ENCODE measurements at regions not wholly inside any gene's neighbourhood (a gene's known extent, or its start where the extent isn't known, plus 50 kb on each side); places are given as distances from the start of the nearest gene placed in this dataset.
A peak's percentile ranks its signal among the peaks of the same experiment; 100 is the strongest.
"Not testable (repeated sequence)": the region's sequence is repeated elsewhere in the genome, so short reads cannot be mapped to it uniquely, and the experiment has no call there.

DNA sequence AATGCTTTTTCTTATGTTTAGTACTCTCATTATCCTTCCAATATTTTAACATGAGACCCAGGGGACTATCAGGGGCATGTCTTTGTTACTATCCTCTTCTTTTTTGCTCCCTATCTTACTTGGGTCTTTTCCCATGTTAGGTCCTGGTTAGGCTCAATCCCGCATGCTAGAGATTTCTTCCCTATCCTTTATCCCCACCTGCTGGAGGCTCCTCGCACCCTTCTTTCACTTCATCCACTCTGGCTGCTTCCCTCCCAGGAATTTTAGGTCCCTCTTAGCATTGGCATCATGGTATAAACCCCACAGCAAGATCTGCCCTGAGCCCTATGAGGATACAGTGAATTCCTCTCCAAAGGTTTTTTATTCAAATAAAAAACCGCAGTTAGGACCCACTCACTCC lies 567.3 kb downstream of the ANKRD30B start:
- H3K9me3 Mint-ChIP-seq; H3K36me3 ChIP-seq (ENCODE audit: control insufficient read depth, insufficient read depth, low read length); H3K4me1 Mint-ChIP-seq; H3K4me3 Mint-ChIP-seq; H3K4me3 ChIP-seq (ENCODE audit: low read length); H3K27ac ChIP-seq (ENCODE audit: low read length); H3K27me3 Mint-ChIP-seq (ENCODE audit: low read depth in 2 of 2); intact Hi-C loops (cut with micrococcal nuclease); H3K27me3 ChIP-seq (ENCODE audit: control insufficient read depth, insufficient read depth, low read length); H3K36me3 Mint-ChIP-seq; DNase-seq; H3K4me1 ChIP-seq (ENCODE audit: control insufficient read depth, insufficient read depth, low read length); ATAC-seq; H3K27ac Mint-ChIP-seq; H3K9me3 ChIP-seq (ENCODE audit: control insufficient read depth, insufficient read depth, low read length): not testable (repeated sequence)
- 67% methylated on average over 1 of the region's 3 CpGs for WGBS (ENCODE audit: insufficient coverage)

GRCh38 chr18:15318655-15319054 lies 570.7 kb downstream of the ANKRD30B start:
- H3K36me3 ChIP-seq (ENCODE audit: control insufficient read depth, insufficient read depth, low read length); H3K4me3 Mint-ChIP-seq; H3K4me3 ChIP-seq (ENCODE audit: low read length); H3K27ac ChIP-seq (ENCODE audit: low read length); H3K4me1 Mint-ChIP-seq; intact Hi-C loops (cut with micrococcal nuclease); H3K27ac Mint-ChIP-seq; H3K4me1 ChIP-seq (ENCODE audit: control insufficient read depth, insufficient read depth, low read length); DNase-seq; H3K36me3 Mint-ChIP-seq; H3K9me3 ChIP-seq (ENCODE audit: control insufficient read depth, insufficient read depth, low read length); H3K27me3 ChIP-seq (ENCODE audit: control insufficient read depth, insufficient read depth, low read length); H3K9me3 Mint-ChIP-seq; H3K27me3 Mint-ChIP-seq (ENCODE audit: low read depth in 2 of 2); ATAC-seq: not testable (repeated sequence)

DNA sequence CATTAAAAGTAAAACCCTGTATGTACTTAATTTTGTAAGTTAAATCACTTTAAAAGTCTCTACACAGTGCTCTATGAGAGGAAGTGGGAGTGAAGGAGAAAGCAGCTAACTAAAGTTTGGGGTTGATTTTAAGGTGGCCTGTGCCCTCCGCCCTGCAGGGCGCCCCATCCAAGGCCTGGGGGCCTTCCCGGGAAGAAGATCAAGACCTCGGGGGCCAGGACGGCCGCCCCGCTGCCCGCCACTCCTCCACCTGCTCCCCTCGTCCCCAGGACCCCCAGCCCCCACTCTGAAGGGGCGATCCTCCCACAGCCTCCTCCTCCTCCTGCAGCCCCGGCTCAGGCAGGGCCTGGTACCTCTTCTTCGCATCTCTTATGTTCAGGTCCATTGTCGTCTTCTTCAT lies 581.7 kb downstream of the ANKRD30B start:
- H3K4me1 Mint-ChIP-seq; DNase-seq; H3K36me3 ChIP-seq (ENCODE audit: control insufficient read depth, insufficient read depth, low read length); H3K27ac Mint-ChIP-seq; H3K27ac ChIP-seq (ENCODE audit: low read length); intact Hi-C loops (cut with micrococcal nuclease); H3K4me1 ChIP-seq (ENCODE audit: control insufficient read depth, insufficient read depth, low read length); H3K36me3 Mint-ChIP-seq; ATAC-seq; H3K9me3 ChIP-seq (ENCODE audit: control insufficient read depth, insufficient read depth, low read length); H3K9me3 Mint-ChIP-seq; H3K4me3 Mint-ChIP-seq; H3K4me3 ChIP-seq (ENCODE audit: low read length); H3K27me3 Mint-ChIP-seq (ENCODE audit: low read depth in 2 of 2); H3K27me3 ChIP-seq (ENCODE audit: control insufficient read depth, insufficient read depth, low read length): not testable (repeated sequence)
- WGBS (ENCODE audit: insufficient coverage), result 100% methylated on average over 2 of the region's 13 CpGs

DNA sequence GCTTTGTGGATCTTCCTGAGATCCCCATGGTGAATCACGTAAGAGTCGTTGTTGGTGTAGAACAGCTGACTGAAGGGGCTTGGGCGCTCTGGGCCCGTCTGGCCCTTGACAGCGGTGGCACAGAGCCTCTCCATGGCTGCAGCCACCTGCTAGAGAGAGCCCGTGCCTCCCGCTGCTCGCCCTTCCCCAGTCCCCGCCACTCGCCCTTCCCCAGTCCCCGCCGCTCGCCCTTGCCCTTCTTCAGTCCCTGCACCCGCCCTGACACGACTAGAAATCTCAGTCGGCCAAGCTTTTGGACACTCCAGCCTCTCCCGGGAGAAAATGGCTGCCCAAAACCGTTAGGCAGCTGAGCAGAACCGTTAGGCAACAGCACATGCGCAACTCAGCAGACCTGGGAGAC lies 582.2 kb downstream of the ANKRD30B start:
- DNase-seq; H3K9me3 ChIP-seq (ENCODE audit: control insufficient read depth, insufficient read depth, low read length); H3K27ac Mint-ChIP-seq; H3K4me3 Mint-ChIP-seq; H3K27ac ChIP-seq (ENCODE audit: low read length); H3K4me1 Mint-ChIP-seq; H3K27me3 Mint-ChIP-seq (ENCODE audit: low read depth in 2 of 2); ATAC-seq; H3K36me3 Mint-ChIP-seq; H3K36me3 ChIP-seq (ENCODE audit: control insufficient read depth, insufficient read depth, low read length); H3K9me3 Mint-ChIP-seq; intact Hi-C loops (cut with micrococcal nuclease); H3K4me1 ChIP-seq (ENCODE audit: control insufficient read depth, insufficient read depth, low read length); H3K4me3 ChIP-seq (ENCODE audit: low read length); H3K27me3 ChIP-seq (ENCODE audit: control insufficient read depth, insufficient read depth, low read length): not testable (repeated sequence)
- WGBS (ENCODE audit: insufficient coverage), result 92% methylated on average over 20 of the region's 20 CpGs

DNA sequence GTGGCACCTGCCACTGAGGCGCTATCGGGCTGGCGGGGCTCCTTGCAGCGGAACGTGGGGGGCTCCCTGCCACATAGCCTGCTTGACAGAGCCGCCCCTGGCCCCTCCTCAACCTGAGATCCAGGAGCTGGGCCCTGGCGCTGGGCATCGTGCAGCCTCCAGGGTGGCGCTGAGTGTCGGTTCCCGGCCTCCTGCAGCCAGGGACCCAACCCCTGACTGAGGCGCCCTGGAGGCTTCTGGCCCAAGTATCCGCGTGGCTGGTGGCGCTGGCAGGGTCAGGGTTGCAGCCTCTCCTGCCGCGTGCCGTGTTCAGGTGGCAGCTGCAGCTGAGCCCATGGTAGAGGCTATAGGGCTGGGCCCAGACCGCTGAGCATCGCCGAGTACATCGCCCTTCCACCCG lies 582.6 kb downstream of the ANKRD30B start:
- ATAC-seq; H3K36me3 ChIP-seq (ENCODE audit: control insufficient read depth, insufficient read depth, low read length); H3K9me3 Mint-ChIP-seq; H3K4me3 Mint-ChIP-seq; H3K9me3 ChIP-seq (ENCODE audit: control insufficient read depth, insufficient read depth, low read length); H3K36me3 Mint-ChIP-seq; intact Hi-C loops (cut with micrococcal nuclease); DNase-seq; H3K4me1 ChIP-seq (ENCODE audit: control insufficient read depth, insufficient read depth, low read length); H3K27me3 ChIP-seq (ENCODE audit: control insufficient read depth, insufficient read depth, low read length); H3K27ac ChIP-seq (ENCODE audit: low read length); H3K27ac Mint-ChIP-seq; H3K4me1 Mint-ChIP-seq; H3K27me3 Mint-ChIP-seq (ENCODE audit: low read depth in 2 of 2); H3K4me3 ChIP-seq (ENCODE audit: low read length): not testable (repeated sequence)
- 93% methylated on average over 21 of the region's 23 CpGs for WGBS (ENCODE audit: insufficient coverage)

GRCh38 chr18:15375671-15376070 lies 627.7 kb downstream of the ANKRD30B start:
- H3K9me3 ChIP-seq (ENCODE audit: control insufficient read depth, insufficient read depth, low read length); H3K27ac Mint-ChIP-seq; H3K36me3 ChIP-seq (ENCODE audit: control insufficient read depth, insufficient read depth, low read length); ATAC-seq; H3K4me3 ChIP-seq (ENCODE audit: low read length); H3K27me3 ChIP-seq (ENCODE audit: control insufficient read depth, insufficient read depth, low read length); H3K4me3 Mint-ChIP-seq; H3K4me1 ChIP-seq (ENCODE audit: control insufficient read depth, insufficient read depth, low read length); H3K27ac ChIP-seq (ENCODE audit: low read length); H3K4me1 Mint-ChIP-seq; H3K36me3 Mint-ChIP-seq; intact Hi-C loops (cut with micrococcal nuclease); H3K27me3 Mint-ChIP-seq (ENCODE audit: low read depth in 2 of 2); DNase-seq: not testable (repeated sequence)
- WGBS (ENCODE audit: insufficient coverage), result no CpG with 5 or more reads among the region's 4 CpGs
- H3K9me3 Mint-ChIP-seq, result peaks cover 5 to 11% of the 10 kb centered on the region in 2 donors

GRCh38 chr18:15407874-15408273 lies 659.9 kb downstream of the ANKRD30B start:
- intact Hi-C loops (cut with micrococcal nuclease); ATAC-seq; H3K27ac Mint-ChIP-seq; H3K4me3 ChIP-seq (ENCODE audit: low read length); H3K36me3 ChIP-seq (ENCODE audit: control insufficient read depth, insufficient read depth, low read length); H3K27ac ChIP-seq (ENCODE audit: low read length); H3K9me3 Mint-ChIP-seq; H3K4me3 Mint-ChIP-seq; H3K27me3 Mint-ChIP-seq (ENCODE audit: low read depth in 2 of 2); H3K4me1 Mint-ChIP-seq; H3K4me1 ChIP-seq (ENCODE audit: control insufficient read depth, insufficient read depth, low read length); H3K36me3 Mint-ChIP-seq; H3K27me3 ChIP-seq (ENCODE audit: control insufficient read depth, insufficient read depth, low read length): not testable (repeated sequence)
- 69% methylated on average over 4 of the region's 4 CpGs for WGBS (ENCODE audit: insufficient coverage)
- DNase-seq, result peak in 1 of 2 donors; percentile 10
- peaks cover 14% of the 10 kb centered on the region for H3K9me3 ChIP-seq (ENCODE audit: control insufficient read depth, insufficient read depth, low read length)

Data from natural killer cell (primary cell).